Non-pigmented ciliary epithelial cell (primary cell): ENCODE measurements at regions not wholly inside any gene's neighbourhood (a gene's known extent, or its start where the extent isn't known, plus 50 kb on each side); places are given as distances from the start of the nearest gene placed in this dataset.

Experiments used
- DNase-seq: peaks from one replicate; pipeline ENCODE4 v3.0.0-alpha.2; 2010; ENCODE audit warnings: low read depth

GRCh38 chr11:70742553-70743291 lies 344.4 kb downstream of the CTTN start:
- DNase-seq: no peak

- no peak for DNase-seq
Observed at GRCh38 chr11:70743329-70743728, 345.0 kb downstream of the CTTN start.

GRCh38 chr11:70743941-70744351 lies 345.6 kb downstream of the CTTN start:
- no peak for DNase-seq

GRCh38 chr11:70744396-70745185 lies 346.3 kb downstream of the CTTN start:
- no peak for DNase-seq

- no peak for DNase-seq
Observed at GRCh38 chr11:70745451-70745850, 347.1 kb downstream of the CTTN start.

GRCh38 chr11:70745941-70746340 lies 347.6 kb downstream of the CTTN start:
- no peak for DNase-seq

- DNase-seq: no peak
Observed at GRCh38 chr11:70746351-70746750, 348.0 kb downstream of the CTTN start.

- DNase-seq: no peak
Observed at GRCh38 chr11:70747285-70747684, 349.0 kb downstream of the CTTN start.

- DNase-seq: no peak
Observed at GRCh38 chr11:70747921-70748320, 349.6 kb downstream of the CTTN start.

- no peak for DNase-seq
Observed at GRCh38 chr11:70751142-70751734, 352.9 kb downstream of the CTTN start.

GRCh38 chr11:70755410-70756158 lies 357.3 kb downstream of the CTTN start:
- no peak for DNase-seq

GRCh38 chr11:70756341-70756740 lies 358.0 kb downstream of the CTTN start:
- DNase-seq: no peak

- no peak for DNase-seq
Observed at GRCh38 chr11:70756756-70757155, 358.4 kb downstream of the CTTN start.

GRCh38 chr11:70757241-70757640 lies 358.9 kb downstream of the CTTN start:
- no peak for DNase-seq

GRCh38 chr11:70758206-70758605 lies 359.9 kb downstream of the CTTN start:
- no peak for DNase-seq

GRCh38 chr11:70759846-70760245 lies 361.5 kb downstream of the CTTN start:
- DNase-seq: no peak

- DNase-seq: no peak
Observed at GRCh38 chr11:70760416-70761020, 362.2 kb downstream of the CTTN start.

- DNase-seq: no peak
Observed at GRCh38 chr11:70761094-70761907, 363.0 kb downstream of the CTTN start.

- no peak for DNase-seq
Observed at GRCh38 chr11:70761908-70762337, 363.6 kb downstream of the CTTN start.

GRCh38 chr11:70762810-70763209 lies 364.5 kb downstream of the CTTN start:
- no peak for DNase-seq

- DNase-seq: no peak
Observed at GRCh38 chr11:70763606-70764005, 365.3 kb downstream of the CTTN start.
